H1 (cell line): ENCODE measurements at regions not wholly inside any gene's neighbourhood (a gene's known extent, or its start where the extent isn't known, plus 50 kb on each side); places are given as distances from the start of the nearest gene placed in this dataset.

Experiments used
- CTCF ChIA-PET: fragments of 300-600 bp; sonication (Branson Sonifier 250); formaldehyde crosslinking; loops from one replicate; lab custom pipeline; 2021; ENCODE audit not compliant: partially characterized antibody; lab: Charles Lee
- POLR2A ChIA-PET: fragments of 300-600 bp; sonication (Branson Sonifier 250); formaldehyde crosslinking; loops from one replicate; lab custom pipeline; 2021; ENCODE audit warnings: inconsistent platforms; ENCODE audit not compliant: partially characterized antibody; lab: Charles Lee
- DNase-seq, 2 experiments: peaks; one replicate each; pipeline versions ENCODE4 v3.0.0 to v3.0.0-alpha.2; 2010 to 2022; ENCODE audit warnings: low spot score in 2 of 2, low read depth in 1 of 2, mixed read lengths in 1 of 2
- FAIRE-seq: peaks from 2 replicates; lab custom pipeline; 2011; peaks lifted over from hg19 to GRCh38; lab: Jason Lieb, UNC
- H2AFZ ChIP-seq: 2 replicates; pipeline ENCODE4 v1.8.1; 2012; ENCODE audit warnings: low read length, inconsistent platforms
- H2AK5ac ChIP-seq: 2 replicates; pipeline ENCODE4 v1.6.1; 2013; ENCODE audit warnings: low read depth, low read length
- H2BK120ac ChIP-seq: replicated peaks from 2 replicates; pipeline ENCODE3; 2013; ENCODE audit warnings: low read depth, low read length, inconsistent platforms
- H2BK12ac ChIP-seq: 2 replicates; pipeline ENCODE4 v1.6.1; 2013; ENCODE audit warnings: low read depth, low read length
- H2BK15ac ChIP-seq: 2 replicates; pipeline ENCODE4 v1.6.1; 2013; ENCODE audit warnings: low read length
- H2BK20ac ChIP-seq: 2 replicates; pipeline ENCODE4 v1.6.1; 2013; ENCODE audit warnings: low read length
- H2BK5ac ChIP-seq: 2 replicates; pipeline ENCODE4 v1.6.1; 2013; ENCODE audit warnings: low read depth, low read length
- H3K14ac ChIP-seq: 2 replicates; pipeline ENCODE4 v1.6.1; 2013; ENCODE audit warnings: inconsistent platforms; ENCODE audit not compliant: insufficient read length
- H3K18ac ChIP-seq: 2 replicates; pipeline ENCODE4 v1.6.1; 2013; ENCODE audit warnings: low read length; ENCODE audit errors: extremely low read depth
- H3K23ac ChIP-seq: 2 replicates; pipeline ENCODE4 v1.6.1; 2013; ENCODE audit warnings: inconsistent platforms; ENCODE audit not compliant: insufficient read length
- H3K23me2 ChIP-seq: 2 replicates; pipeline ENCODE4 v1.6.1; 2013; ENCODE audit warnings: low read depth, low read length
- H3K27ac ChIP-seq: 2 replicates; pipeline ENCODE4 v1.6.1; 2011; ENCODE audit warnings: low read depth, low read length, inconsistent platforms
- H3K27me3 ChIP-seq, 4 experiments: replicated peaks in 1 of 4; 1 replicate in 1 of 4; 2 replicates in 3 of 4; pipeline versions ENCODE4 v1.6.1 to v1.8.1; 2011 to 2013; ENCODE audit warnings: low read length in 3 of 4, mild to moderate bottlenecking in 3 of 4, inconsistent platforms in 2 of 4, mixed read lengths in 2 of 4, moderate library complexity in 1 of 4; ENCODE audit not compliant: control insufficient read depth in 3 of 4, insufficient read depth in 3 of 4; ENCODE audit errors: extremely low read depth in 1 of 4
- H3K36me3 ChIP-seq, 4 experiments: 2 replicates each; pipeline versions ENCODE4 v1.6.1 to v1.8.1; 2011 to 2013; ENCODE audit warnings: mild to moderate bottlenecking in 4 of 4, low read length in 3 of 4, moderate library complexity in 2 of 4, control low read depth in 1 of 4, inconsistent platforms in 1 of 4; ENCODE audit not compliant: insufficient read depth in 4 of 4, control insufficient read depth in 2 of 4
- H3K4ac ChIP-seq: replicated peaks from 2 replicates; pipeline ENCODE3; 2013; ENCODE audit warnings: low read length, low read depth, mixed read lengths, inconsistent platforms; ENCODE audit not compliant: insufficient read length
- H3K4me1 ChIP-seq, 4 experiments: replicated peaks in 1 of 4; 1 replicate in 1 of 4; 2 replicates in 3 of 4; pipeline versions ENCODE4 v1.6.1 to v1.8.1; 2011 to 2013; ENCODE audit warnings: low read length in 3 of 4, inconsistent platforms in 2 of 4, mixed read lengths in 1 of 4; ENCODE audit not compliant: insufficient read depth in 4 of 4, control insufficient read depth in 3 of 4
- H3K4me2 ChIP-seq, 2 experiments: 2 replicates each; pipeline versions ENCODE4 v1.6.1 to v1.8.1; 2011 to 2013; ENCODE audit warnings: low read depth in 2 of 2, low read length in 2 of 2, control low read depth in 1 of 2, inconsistent platforms in 1 of 2, mild to moderate bottlenecking in 1 of 2; ENCODE audit not compliant: insufficient read depth in 1 of 2
- H3K4me3 ChIP-seq, 4 experiments: fragments of 200-600, 300-600 bp in 1 of 4; sonication (generic), shearing (Covaris generic), sonication (Bioruptor Twin) in 1 of 4; 2 replicates each; pipeline versions ENCODE4 v1.5.1 to v1.8.1; 2011 to 2016; ENCODE audit warnings: low read length in 4 of 4, low read depth in 3 of 4, control low read depth in 2 of 4, inconsistent platforms in 2 of 4, mild to moderate bottlenecking in 2 of 4, mixed read lengths in 1 of 4, moderate library complexity in 1 of 4; ENCODE audit not compliant: insufficient read depth in 2 of 4; ENCODE audit errors: extremely low read depth in 1 of 4
- H3K56ac ChIP-seq: replicated peaks from 2 replicates; pipeline ENCODE3; 2013; ENCODE audit warnings: low read depth, mild to moderate bottlenecking, mixed read lengths, low read length, inconsistent platforms; ENCODE audit not compliant: insufficient read length
- H3K79me1 ChIP-seq: 2 replicates; pipeline ENCODE4 v1.6.1; 2013; ENCODE audit warnings: low read depth, low read length, control low read depth
- H3K79me2 ChIP-seq, 2 experiments: 2 replicates each; pipeline versions ENCODE4 v1.6.1 to v1.8.1; 2012 to 2013; ENCODE audit warnings: low read length in 2 of 2, mild to moderate bottlenecking in 2 of 2, inconsistent platforms in 1 of 2; ENCODE audit not compliant: insufficient read depth in 2 of 2, control insufficient read depth in 1 of 2
- H3K9ac ChIP-seq, 4 experiments: replicated peaks in 1 of 4; 1 replicate in 1 of 4; 2 replicates in 3 of 4; pipeline versions ENCODE4 v1.6.1 to v1.8.1; 2011 to 2013; ENCODE audit warnings: low read depth in 3 of 4, low read length in 3 of 4, control low read depth in 2 of 4, mild to moderate bottlenecking in 2 of 4, moderate library complexity in 2 of 4, inconsistent platforms in 1 of 4; ENCODE audit errors: extremely low read depth in 1 of 4
- H3K9me3 ChIP-seq, 2 experiments: 2 replicates each; pipeline versions ENCODE4 v1.6.1 to v1.8.1; 2012 to 2013; ENCODE audit warnings: mild to moderate bottlenecking in 2 of 2, moderate library complexity in 2 of 2, control low read depth in 1 of 2, inconsistent platforms in 1 of 2, low read depth in 1 of 2, low read length in 1 of 2, mixed read lengths in 1 of 2; ENCODE audit not compliant: insufficient read depth in 2 of 2
- H4K20me1 ChIP-seq, 2 experiments: replicated peaks in 1 of 2; 2 replicates each; pipeline versions ENCODE3 to v1.8.1; 2011 to 2013; ENCODE audit warnings: inconsistent platforms in 2 of 2, low read length in 2 of 2, mild to moderate bottlenecking in 1 of 2; ENCODE audit not compliant: insufficient read depth in 2 of 2, control insufficient read depth in 1 of 2
- H4K5ac ChIP-seq: 2 replicates; pipeline ENCODE4 v1.6.1; 2013; ENCODE audit warnings: low read length, low read depth, mixed read lengths, inconsistent platforms; ENCODE audit not compliant: insufficient read length
- H4K8ac ChIP-seq: 2 replicates; pipeline ENCODE4 v1.8.0; 2013; ENCODE audit warnings: mild to moderate bottlenecking, moderate library complexity, low read length, inconsistent platforms; ENCODE audit not compliant: insufficient read depth; ENCODE audit errors: extremely low read depth
- H4K91ac ChIP-seq: replicated peaks from 2 replicates; pipeline ENCODE3; 2013; ENCODE audit warnings: low read length, mixed read lengths, inconsistent platforms; ENCODE audit not compliant: insufficient read length
- BACH1 ChIP-seq: IDR thresholded peaks from 2 replicates; pipeline ENCODE4 v1.6.1; 2012; ENCODE audit warnings: low read length, improper control_type of control experiment
- NRF1 ChIP-seq: IDR thresholded peaks from 2 replicates; pipeline ENCODE4 v1.6.1; 2011; ENCODE audit warnings: mild to moderate bottlenecking, low read depth, low read length, improper control_type of control experiment
- POLR2AphosphoS5 ChIP-seq: IDR thresholded peaks from 2 replicates; pipeline ENCODE4 v1.6.1; 2011; ENCODE audit warnings: low read depth, low read length
- SP2 ChIP-seq: IDR thresholded peaks from 2 replicates; pipeline ENCODE4 v1.6.1; 2012; ENCODE audit warnings: mild to moderate bottlenecking, low read length, inconsistent platforms
- WGBS, 2 experiments: shearing (Covaris generic) in 1 of 2; methylation state at CpG; one replicate each; pipeline versions ENCODE4 v1.1.6 to v1.1.7; 2013 to 2015; ENCODE audit warnings: low lambda C conversion rate in 2 of 2, mixed read lengths in 2 of 2, inconsistent platforms in 1 of 2, low coverage in 1 of 2, missing lambda C conversion rate in 1 of 2; ENCODE audit not compliant: insufficient replicate concordance in 2 of 2, insufficient coverage in 1 of 2, insufficient read length in 1 of 2; ENCODE audit errors: extremely low coverage in 1 of 2, missing lambda C conversion rate in 1 of 2; 5-methylcytosine and 5-hydroxymethylcytosine counted together

- H3K27ac ChIP-seq: no peak overlapping the region
- H3K4me1 ChIP-seq: no peaks in the 10 kb centered on the region
- no peak overlapping the region for H3K18ac ChIP-seq
- H2AFZ ChIP-seq: no peak overlapping the region
- CTCF ChIA-PET: no interaction called here
- no peaks in the 10 kb centered on the region for H4K20me1 ChIP-seq
- no peak overlapping the region for H2BK12ac ChIP-seq
- no peak overlapping the region for H4K5ac ChIP-seq
- POLR2A ChIA-PET: no interaction called here
- H2AK5ac ChIP-seq: no peak overlapping the region
- no peak overlapping the region for H4K8ac ChIP-seq
- H3K9me3 ChIP-seq: no peaks in the 10 kb centered on the region
- no peaks in the 10 kb centered on the region for H3K79me2 ChIP-seq
- H3K27me3 ChIP-seq: no peaks in the 10 kb centered on the region
- no peak overlapping the region for H2BK5ac ChIP-seq
- WGBS, 2 experiments: 86% methylated on average over 4 of the region's 4 CpGs; no CpG with 5 or more reads in 1 of the 2 experiments
- no peak for TF ChIP-seq SP2
- TF ChIP-seq BACH1: no peak
- no peak for TF ChIP-seq POLR2AphosphoS5
- no peak for TF ChIP-seq NRF1
- no peak overlapping the region for H3K4me3 ChIP-seq
- H3K36me3 ChIP-seq: no peaks in the 10 kb centered on the region
- H3K14ac ChIP-seq: no peak overlapping the region
- no peak overlapping the region for H2BK120ac ChIP-seq
- no peak overlapping the region for H3K9ac ChIP-seq
- H3K23me2 ChIP-seq: no peaks in the 10 kb centered on the region
- DNase-seq (no peak), FAIRE-seq (no peak)
- no peak overlapping the region for H3K4ac ChIP-seq
- H2BK20ac ChIP-seq: no peak overlapping the region
- no peak overlapping the region for H3K23ac ChIP-seq
- H3K79me1 ChIP-seq: no peaks in the 10 kb centered on the region
- no peak overlapping the region for H3K56ac ChIP-seq
- no peak overlapping the region for H2BK15ac ChIP-seq
- no peak overlapping the region for H3K4me2 ChIP-seq
- H4K91ac ChIP-seq: no peak overlapping the region
Measured at GRCh38 chr1:198942466-198942865, 303.6 kb downstream of the PTPRC start.
